Middle frontal gyrus (tissue), 1 donor: ENCODE measurements at regions not wholly inside any gene's neighbourhood (a gene's known extent, or its start where the extent isn't known, plus 50 kb on each side); places are given as distances from the start of the nearest gene placed in this dataset.
"Not testable (repeated sequence)": the region's sequence is repeated elsewhere in the genome, so short reads cannot be mapped to it uniquely, and the experiment has no call there.

Experiments used
- DNase-seq: peaks from one replicate; pipeline ENCODE4 v3.0.0-alpha.2; 2015; ENCODE audit warnings: low spot score; ENCODE audit errors: extremely low spot score

DNA sequence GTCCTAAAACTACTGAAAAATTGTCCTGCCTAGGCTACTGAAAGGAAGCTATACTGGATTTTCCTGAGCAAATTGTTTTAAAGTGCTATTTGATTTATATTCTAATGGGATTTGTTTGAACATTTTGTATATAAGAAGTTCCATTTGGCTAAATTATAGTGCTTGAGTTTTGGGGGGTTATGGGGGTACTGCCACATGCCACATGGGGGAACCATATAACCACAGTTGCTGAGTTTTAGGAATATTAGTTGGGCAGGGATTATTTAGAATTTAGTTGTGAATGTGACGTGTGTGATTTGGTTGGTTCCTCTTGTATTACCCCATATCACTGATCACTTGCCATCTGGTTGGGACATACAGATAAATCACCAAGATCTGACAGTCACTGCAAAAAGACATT, 224.5 kb upstream of the TAPT1 start:
- DNase-seq: no peak

DNA sequence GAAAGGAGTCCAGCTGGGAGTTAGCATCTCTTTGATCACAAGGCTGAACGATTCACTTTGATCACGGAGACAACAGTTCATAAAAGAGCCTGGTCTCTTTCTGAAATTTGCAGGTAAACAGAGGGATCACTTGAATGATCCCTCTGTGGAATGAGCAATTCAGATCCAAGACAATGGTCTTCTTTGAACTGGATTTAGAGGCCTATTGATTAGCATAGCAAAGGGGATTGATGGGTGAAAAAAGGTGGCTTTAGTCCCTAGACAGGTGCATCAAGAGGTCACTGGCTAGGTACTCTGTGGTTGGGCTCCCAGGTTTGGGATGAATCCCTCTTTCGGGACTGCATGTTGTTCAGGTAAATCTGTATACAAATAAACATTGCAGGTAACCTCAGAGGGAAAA, 223.8 kb upstream of the TAPT1 start:
- no peak for DNase-seq

- DNase-seq: no peak
Measured at GRCh38 chr4:16449406-16449805, 223.1 kb upstream of the TAPT1 start.

- DNase-seq: no peak
Measured at GRCh38 chr4:16448241-16448840, 222.1 kb upstream of the TAPT1 start.

DNA sequence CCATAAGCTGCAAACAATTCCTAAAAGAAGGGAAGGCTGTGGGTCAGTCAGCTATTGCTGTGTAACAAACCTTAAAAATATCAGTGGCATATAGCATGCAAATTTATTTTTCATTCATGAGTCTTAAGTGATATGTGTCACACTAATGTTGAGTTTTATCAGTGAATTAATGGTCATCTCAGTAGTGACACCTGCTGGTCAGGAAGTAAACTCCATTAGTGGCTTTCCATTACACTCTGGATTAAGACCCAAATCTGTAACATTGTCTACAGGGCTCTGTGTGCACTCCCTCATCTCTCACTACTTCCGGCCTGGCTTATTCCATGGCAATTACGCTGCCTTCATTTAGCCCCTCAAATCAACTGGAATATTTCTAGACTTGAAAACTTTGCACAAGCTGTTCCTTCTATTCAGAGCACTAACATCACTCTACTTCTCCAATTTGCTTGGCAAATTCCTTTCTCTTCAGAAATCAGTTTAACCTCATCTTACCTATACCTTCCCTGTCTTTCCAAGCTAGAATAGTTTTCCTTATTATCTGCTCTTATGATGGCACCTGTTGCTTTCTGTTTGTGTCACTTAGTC, 217.3 kb upstream of the TAPT1 start:
- no peak for DNase-seq

DNA sequence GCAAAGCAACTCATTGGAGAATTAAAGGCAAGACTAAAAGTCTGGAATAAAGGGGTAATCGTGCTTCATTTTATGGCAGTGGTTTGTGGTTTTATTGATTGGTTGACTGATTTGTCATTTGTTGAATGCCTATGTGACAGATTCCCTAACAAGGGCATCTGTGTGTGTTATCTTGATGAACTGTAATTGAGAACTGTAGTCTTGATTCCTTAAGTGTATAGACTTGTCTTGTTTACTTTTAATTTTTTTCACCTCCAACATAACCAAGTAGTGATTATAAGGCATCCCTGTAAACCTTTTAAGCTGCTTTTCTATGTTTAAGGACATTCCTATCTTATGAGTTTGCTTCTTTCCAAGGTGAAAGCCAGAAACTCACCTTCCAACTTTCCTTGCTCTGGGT, 216.0 kb upstream of the TAPT1 start:
- DNase-seq: no peak

DNA sequence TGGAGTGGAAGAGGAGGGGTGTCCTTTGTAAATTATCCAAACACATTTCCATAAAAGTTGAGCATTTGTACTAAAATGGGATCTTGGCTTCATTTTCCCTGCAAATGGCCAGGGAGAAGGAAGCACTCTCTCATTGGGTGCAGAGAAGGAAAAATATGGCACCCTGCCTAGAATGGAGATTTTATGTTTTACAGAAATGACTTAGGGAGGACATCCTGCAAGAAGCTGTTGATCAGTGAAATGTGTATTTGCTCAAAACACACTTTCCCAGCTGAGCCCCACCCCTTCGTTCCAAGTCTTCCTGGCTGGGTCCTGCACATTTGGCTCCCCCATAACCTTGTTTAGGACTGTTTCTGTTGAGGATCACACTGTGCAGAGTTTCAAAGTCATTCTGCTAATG, 213.5 kb upstream of the TAPT1 start:
- no peak for DNase-seq

DNA sequence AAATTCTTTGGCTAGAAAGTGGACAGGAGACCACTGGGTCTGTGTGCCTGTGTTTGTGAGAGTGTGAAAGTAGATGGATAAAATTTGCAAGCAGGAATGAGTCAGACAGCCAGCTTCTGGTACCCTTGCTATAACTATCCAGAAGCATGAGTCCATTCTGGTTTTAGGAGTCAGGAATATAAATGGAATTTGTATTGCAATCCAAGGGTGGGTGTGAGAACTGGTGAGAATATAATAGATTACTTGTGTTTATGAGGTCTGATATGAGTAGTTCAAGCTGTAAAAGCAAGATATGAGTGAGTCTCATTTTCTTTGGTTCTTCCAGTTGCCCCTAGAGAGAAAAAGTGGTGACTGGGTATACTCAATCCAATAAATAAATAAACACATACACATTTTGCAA, 212.7 kb upstream of the TAPT1 start:
- DNase-seq: no peak

- no peak for DNase-seq
Measured at GRCh38 chr4:16437836-16438235, 211.6 kb upstream of the TAPT1 start.

GRCh38 chr4:16431866-16432265, 205.6 kb upstream of the TAPT1 start:
- no peak for DNase-seq

DNA sequence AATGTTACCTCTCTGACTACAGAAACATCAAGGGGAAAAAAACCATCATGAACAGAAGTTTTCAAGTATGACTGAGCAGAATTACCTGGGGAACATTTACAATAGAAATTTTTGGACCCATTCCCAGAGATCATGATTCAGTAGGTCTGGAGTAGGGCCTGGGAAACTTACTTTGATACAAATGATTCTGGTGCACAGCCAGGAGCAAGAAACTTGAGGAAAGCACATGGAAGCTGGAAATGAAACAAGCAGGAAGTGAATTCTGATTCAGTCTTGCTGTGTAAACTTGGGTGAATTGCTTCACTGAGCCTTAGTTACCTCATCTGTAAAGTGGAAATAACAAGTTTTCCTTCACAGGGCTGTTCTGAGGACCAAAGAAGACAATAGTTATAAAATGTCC, 192.5 kb upstream of the TAPT1 start:
- DNase-seq: no peak

DNA sequence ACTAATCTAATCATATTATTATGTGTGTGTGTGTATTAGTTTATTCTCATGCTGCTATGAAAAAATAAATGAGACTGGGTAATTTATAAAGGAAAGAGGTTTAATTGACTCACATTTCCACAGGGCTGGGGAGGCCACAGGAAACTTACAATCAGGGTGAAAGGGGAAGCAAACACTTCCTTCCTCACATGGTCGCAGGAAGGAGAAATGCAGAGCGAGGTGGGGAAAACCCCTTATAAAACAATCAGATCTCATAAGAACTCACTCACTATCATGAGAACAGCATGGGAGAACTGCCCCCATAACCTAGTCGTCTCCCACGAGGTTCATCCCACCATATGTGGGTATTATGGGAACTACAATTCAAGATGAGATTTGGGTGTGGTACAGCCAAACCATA, 190.9 kb upstream of the TAPT1 start:
- DNase-seq: no peak

DNA sequence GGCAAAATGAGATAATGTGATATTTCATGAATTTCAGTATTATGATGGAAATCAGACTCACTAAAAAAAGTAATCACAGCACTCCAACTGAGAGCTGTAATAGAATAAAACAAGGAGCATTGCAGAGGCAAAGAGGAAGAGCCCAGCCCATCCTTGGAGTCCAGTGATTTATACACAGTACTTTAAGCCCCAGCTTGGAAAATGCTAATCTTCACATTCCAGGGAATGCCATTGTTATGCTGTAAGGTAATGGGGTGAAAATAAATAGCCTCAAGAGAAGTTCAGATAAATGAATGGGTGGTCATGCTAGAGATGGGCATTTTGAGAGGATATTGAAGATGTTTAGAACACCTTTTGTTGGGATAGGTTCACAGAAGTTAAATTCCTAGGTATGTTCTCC, 190.3 kb upstream of the TAPT1 start:
- DNase-seq: no peak

- no peak for DNase-seq
Measured at GRCh38 chr4:16415751-16416150, 189.5 kb upstream of the TAPT1 start.

GRCh38 chr4:16413814-16414555, 187.7 kb upstream of the TAPT1 start:
- peak; percentile 25 for DNase-seq

- no peak for DNase-seq
Measured at GRCh38 chr4:16411501-16412085, 185.3 kb upstream of the TAPT1 start.

DNA sequence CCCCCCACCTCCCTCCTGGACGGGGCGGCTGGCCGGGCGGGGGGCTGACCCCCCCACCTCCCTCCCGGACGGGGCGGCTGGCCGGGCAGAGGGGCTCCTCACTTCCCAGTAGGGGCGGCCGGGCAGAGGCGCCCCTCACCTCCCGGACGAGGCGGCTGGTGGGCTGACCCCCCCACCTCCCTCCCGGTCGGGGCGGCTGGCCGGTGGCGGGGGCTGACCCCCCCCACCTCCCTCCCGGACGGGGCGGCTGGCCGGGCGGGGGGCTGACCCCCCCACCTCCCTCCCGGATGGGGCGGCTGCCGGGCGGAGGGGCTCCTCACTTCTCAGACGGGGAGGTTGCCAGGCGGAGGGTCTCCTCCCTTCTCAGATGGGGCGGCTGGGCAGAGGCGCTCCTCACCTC, 166.9 kb upstream of the TAPT1 start:
- not testable (repeated sequence) for DNase-seq

DNA sequence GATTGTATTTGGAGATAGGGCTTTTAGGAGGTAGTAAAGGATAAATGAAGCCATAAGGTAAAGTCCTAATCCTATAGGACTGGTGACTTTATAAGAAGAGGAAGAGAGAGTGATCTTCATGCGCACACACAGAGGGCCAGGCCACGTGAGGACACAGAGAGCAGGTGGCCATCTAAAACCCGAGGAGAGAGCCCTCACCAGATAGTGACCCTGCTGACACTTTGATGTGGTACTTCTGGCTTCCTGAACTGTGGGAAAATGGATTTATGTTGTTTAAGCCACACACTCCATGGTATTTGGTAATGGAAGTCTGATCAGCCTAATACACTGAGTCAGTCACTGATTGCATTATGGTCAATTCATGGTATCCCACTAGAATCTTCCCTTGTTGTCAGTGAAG, 164.9 kb upstream of the TAPT1 start:
- no peak for DNase-seq

- no peak for DNase-seq
Measured at GRCh38 chr4:16387448-16387847, 161.2 kb upstream of the TAPT1 start.

DNA sequence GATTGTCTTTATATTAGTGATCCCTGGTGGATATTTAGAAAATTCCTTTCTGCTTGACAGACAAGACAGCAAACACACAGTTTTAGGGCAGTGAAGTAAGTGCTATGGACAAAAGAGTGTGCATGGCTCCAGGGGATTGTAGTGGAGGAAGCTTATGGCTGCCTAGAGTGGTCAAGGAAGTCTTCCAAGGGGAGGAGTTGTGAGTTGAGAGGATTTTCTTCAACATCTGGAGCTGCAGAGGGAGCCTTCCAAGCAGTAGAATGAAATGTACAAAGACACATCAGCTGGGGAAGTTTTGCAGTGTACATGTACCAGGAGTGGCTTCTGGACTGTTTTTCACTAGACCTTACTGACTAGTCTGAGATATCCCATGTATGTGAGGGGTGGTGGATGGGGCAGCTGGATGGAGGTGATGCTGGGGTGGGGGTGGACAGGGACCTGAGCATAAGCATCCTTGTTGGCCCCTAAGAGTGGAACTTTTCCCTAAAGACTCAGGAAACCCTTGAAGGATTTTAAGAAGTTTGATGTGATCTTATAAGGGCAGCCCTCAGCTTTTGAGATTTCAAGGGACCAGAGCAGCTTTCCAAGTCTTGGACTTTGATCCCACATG, 160.5 kb upstream of the TAPT1 start:
- DNase-seq: no peak

DNA sequence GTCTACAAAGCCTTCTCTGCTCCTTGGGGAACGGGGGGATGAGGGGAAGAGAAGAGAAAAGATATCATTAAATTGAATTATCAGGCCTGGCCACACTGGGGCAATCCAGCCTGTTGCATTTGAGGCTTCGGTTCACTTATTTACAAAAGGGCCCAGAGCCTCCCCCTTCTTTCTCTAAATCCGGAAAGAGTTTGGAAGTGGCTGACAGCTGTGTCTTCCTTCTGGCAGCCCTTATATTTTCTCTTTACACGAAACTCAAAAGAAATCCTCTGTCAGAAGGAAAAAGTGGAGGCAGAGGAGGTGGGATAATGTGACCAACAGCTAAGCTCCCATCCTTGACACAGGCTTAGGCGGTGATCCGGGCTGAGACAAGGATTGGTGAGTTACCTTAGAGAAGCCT, 158.3 kb upstream of the TAPT1 start:
- DNase-seq: no peak

- DNase-seq: no peak
Measured at GRCh38 chr4:16382571-16382970, 156.3 kb upstream of the TAPT1 start.
